GM10266 (cell line): ENCODE measurements at regions not wholly inside any gene's neighbourhood (a gene's known extent, or its start where the extent isn't known, plus 50 kb on each side); places are given as distances from the start of the nearest gene placed in this dataset.

Source experiments
- DNase-seq: peaks from one replicate; pipeline ENCODE4 v3.0.0; 2012; ENCODE audit errors: extremely low spot score
- CTCF ChIP-seq: IDR thresholded peaks from 2 replicates; pipeline ENCODE4 v1.5.1; 2012; ENCODE audit warnings: mild to moderate bottlenecking, low read depth; ENCODE audit not compliant: control insufficient read depth, insufficient read depth; ENCODE audit errors: missing control alignments

GRCh38 chr9:117516676-117517632, 102.1 kb upstream of the ASTN2 start:
- no peak for DNase-seq
- no peak for TF ChIP-seq CTCF

GRCh38 chr9:117511852-117512481, 97.1 kb upstream of the ASTN2 start:
- no peak for TF ChIP-seq CTCF
- no peak for DNase-seq

GRCh38 chr9:117496307-117496706, 81.5 kb upstream of the ASTN2 start:
- TF ChIP-seq CTCF: no peak
- DNase-seq: no peak

- TF ChIP-seq CTCF: no peak
- no peak for DNase-seq
These were observed 79.7 kb upstream of the ASTN2 start for GRCh38 chr9:117494401-117495090.

- no peak for TF ChIP-seq CTCF
These were observed 77.6 kb upstream of the ASTN2 start for GRCh38 chr9:117492476-117492875.

GRCh38 chr9:117491491-117491890, 76.6 kb upstream of the ASTN2 start:
- no peak for TF ChIP-seq CTCF
- DNase-seq: no peak

More at GRCh38 chr9:117492476-117492875, 77.6 kb upstream of the ASTN2 start:
- DNase-seq: no peak
